Astrocyte of the spinal cord (primary cell): ENCODE measurements at regions not wholly inside any gene's neighbourhood (a gene's known extent, or its start where the extent isn't known, plus 50 kb on each side); places are given as distances from the start of the nearest gene placed in this dataset.

ENCODE experiments used
- DNase-seq: peaks from one replicate; pipeline ENCODE4 v3.0.0; 2011; ENCODE audit warnings: low read depth, low spot score
- H3K4me3 ChIP-seq: 2 replicates; pipeline ENCODE4 v1.5.1; 2011; ENCODE audit warnings: low read depth, mild to moderate bottlenecking, low read length, moderate library complexity
- CTCF ChIP-seq: IDR thresholded peaks from 2 replicates; pipeline ENCODE4 v1.5.1; 2012; ENCODE audit warnings: low read depth, mild to moderate bottlenecking, low read length, inconsistent platforms
- in situ Hi-C: cut with HindIII; loops from 2 replicates; pipeline ENCODE4 v1.10.0; 2017; ENCODE audit warnings: low sequenced_read_pairs

GRCh38 chr4:147136751-147137150 lies 191.1 kb upstream of the TTC29 start:
- in situ Hi-C loops = no loop called here
- TF ChIP-seq CTCF = no peak
- no peak for DNase-seq
- no peak overlapping the region for H3K4me3 ChIP-seq

GRCh38 chr4:147137280-147137679 lies 191.6 kb upstream of the TTC29 start:
- no peak for DNase-seq
- H3K4me3 ChIP-seq = no peak overlapping the region
- TF ChIP-seq CTCF = no peak
- in situ Hi-C loops = no loop called here

GRCh38 chr4:147138171-147138570 lies 192.5 kb upstream of the TTC29 start:
- no peak overlapping the region for H3K4me3 ChIP-seq
- in situ Hi-C loops = no loop called here
- TF ChIP-seq CTCF = no peak
- DNase-seq = peak; percentile 31

- DNase-seq = no peak
- in situ Hi-C loops = no loop called here
Measured at GRCh38 chr4:147139455-147140198, 194.0 kb upstream of the TTC29 start.

GRCh38 chr4:147151763-147152162 lies 206.1 kb upstream of the TTC29 start:
- DNase-seq = no peak
- in situ Hi-C loops = no loop called here
- H3K4me3 ChIP-seq = no peak overlapping the region
- TF ChIP-seq CTCF = no peak

More at GRCh38 chr4:147139455-147140198, 194.0 kb upstream of the TTC29 start:
- no peak overlapping the region for H3K4me3 ChIP-seq
- TF ChIP-seq CTCF = no peak

- in situ Hi-C loops = no loop called here
- H3K4me3 ChIP-seq = peak overlapping the region; percentile 43
- peak; percentile 51 for DNase-seq
- TF ChIP-seq CTCF = peak; percentile 10
Measured at GRCh38 chr4:147157860-147158701, 212.4 kb upstream of the TTC29 start.
